ENCODE measurements at regions not wholly inside any gene's neighbourhood (a gene's known extent, or its start where the extent isn't known, plus 50 kb on each side); places are given as distances from the start of the nearest gene placed in this dataset.

DNA sequence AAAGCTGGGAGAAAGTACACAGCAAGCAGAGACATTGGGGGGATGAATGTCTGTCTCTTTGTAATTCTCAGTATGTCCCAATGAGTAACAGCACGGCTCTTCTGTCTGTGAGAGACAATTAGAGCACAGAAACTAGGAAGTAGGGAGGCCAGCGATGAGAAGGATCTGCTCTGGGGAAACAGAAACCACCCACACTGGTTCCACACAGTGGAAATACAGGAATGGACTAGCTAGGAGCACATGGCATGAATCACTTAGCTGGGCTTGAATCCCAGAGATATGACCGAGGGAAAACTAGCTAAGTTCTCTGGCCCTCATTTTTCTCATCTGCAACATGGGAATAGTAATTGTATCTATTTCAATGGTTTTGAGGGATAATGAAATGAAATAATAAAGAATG lies 895.9 kb downstream of the TLE4 start:
- TF ChIP-seq, protein P1, sequence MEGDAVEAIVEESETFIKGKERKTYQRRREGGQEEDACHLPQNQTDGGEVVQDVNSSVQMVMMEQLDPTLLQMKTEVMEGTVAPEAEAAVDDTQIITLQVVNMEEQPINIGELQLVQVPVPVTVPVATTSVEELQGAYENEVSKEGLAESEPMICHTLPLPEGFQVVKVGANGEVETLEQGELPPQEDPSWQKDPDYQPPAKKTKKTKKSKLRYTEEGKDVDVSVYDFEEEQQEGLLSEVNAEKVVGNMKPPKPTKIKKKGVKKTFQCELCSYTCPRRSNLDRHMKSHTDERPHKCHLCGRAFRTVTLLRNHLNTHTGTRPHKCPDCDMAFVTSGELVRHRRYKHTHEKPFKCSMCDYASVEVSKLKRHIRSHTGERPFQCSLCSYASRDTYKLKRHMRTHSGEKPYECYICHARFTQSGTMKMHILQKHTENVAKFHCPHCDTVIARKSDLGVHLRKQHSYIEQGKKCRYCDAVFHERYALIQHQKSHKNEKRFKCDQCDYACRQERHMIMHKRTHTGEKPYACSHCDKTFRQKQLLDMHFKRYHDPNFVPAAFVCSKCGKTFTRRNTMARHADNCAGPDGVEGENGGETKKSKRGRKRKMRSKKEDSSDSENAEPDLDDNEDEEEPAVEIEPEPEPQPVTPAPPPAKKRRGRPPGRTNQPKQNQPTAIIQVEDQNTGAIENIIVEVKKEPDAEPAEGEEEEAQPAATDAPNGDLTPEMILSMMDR (IDR thresholded peaks at IDR 0.05) = no peak
- TF ChIP-seq POLR2A (IDR thresholded peaks at IDR 0.05) = no peak

All from vagina (tissue), 2 donors.